Stimulated activated CD8-positive, alpha-beta memory T cell treated with anti-CD3 and anti-CD28 coated beads, Interleukin-12 subunit alpha, Interleukin-12 subunit beta, amount 100 ng/mL, for 4 hours (primary cell): ENCODE measurements at regions not wholly inside any gene's neighbourhood (a gene's known extent, or its start where the extent isn't known, plus 50 kb on each side); places are given as distances from the start of the nearest gene placed in this dataset.

Experiments
- DNase-seq: peaks from one replicate; pipeline ENCODE4 v3.0.0-alpha.2; 2020; ENCODE audit warnings: low read depth

GRCh38 chr12:66915306-66915904 lies 236.5 kb upstream of the GRIP1 start:
- no peak for DNase-seq

- no peak for DNase-seq
These were observed 237.3 kb upstream of the GRIP1 start for GRCh38 chr12:66916189-66916588.

GRCh38 chr12:66919466-66919865 lies 240.6 kb upstream of the GRIP1 start:
- DNase-seq: no peak

- DNase-seq: no peak
These were observed 241.3 kb upstream of the GRIP1 start for GRCh38 chr12:66920205-66920604.

- no peak for DNase-seq
These were observed 242.3 kb upstream of the GRIP1 start for GRCh38 chr12:66921151-66921550.

GRCh38 chr12:66925083-66925482 lies 246.2 kb upstream of the GRIP1 start:
- DNase-seq: no peak

GRCh38 chr12:66929121-66929520 lies 250.2 kb upstream of the GRIP1 start:
- DNase-seq: no peak

- no peak for DNase-seq
These were observed 252.2 kb upstream of the GRIP1 start for GRCh38 chr12:66931091-66931490.

- DNase-seq: no peak
These were observed 253.2 kb upstream of the GRIP1 start for GRCh38 chr12:66932126-66932525.

- no peak for DNase-seq
These were observed 255.6 kb upstream of the GRIP1 start for GRCh38 chr12:66934302-66935062.

GRCh38 chr12:66941150-66941549 lies 262.3 kb upstream of the GRIP1 start:
- DNase-seq: no peak

- DNase-seq: no peak
These were observed 264.0 kb upstream of the GRIP1 start for GRCh38 chr12:66942741-66943465.

- DNase-seq: no peak
These were observed 265.5 kb upstream of the GRIP1 start for GRCh38 chr12:66944365-66944764.

GRCh38 chr12:66945189-66945817 lies 266.4 kb upstream of the GRIP1 start:
- DNase-seq: no peak

GRCh38 chr12:66947119-66947518 lies 268.2 kb upstream of the GRIP1 start:
- DNase-seq: no peak

- no peak for DNase-seq
These were observed 273.8 kb upstream of the GRIP1 start for GRCh38 chr12:66952668-66953067.

- no peak for DNase-seq
These were observed 277.4 kb upstream of the GRIP1 start for GRCh38 chr12:66956300-66956699.

GRCh38 chr12:66959276-66959675 lies 280.4 kb upstream of the GRIP1 start:
- no peak for DNase-seq

- no peak for DNase-seq
These were observed 281.1 kb upstream of the GRIP1 start for GRCh38 chr12:66960006-66960405.

GRCh38 chr12:66960704-66961690 lies 282.1 kb upstream of the GRIP1 start:
- no peak for DNase-seq

- no peak for DNase-seq
These were observed 283.4 kb upstream of the GRIP1 start for GRCh38 chr12:66962290-66962689.

- no peak for DNase-seq
These were observed 285.0 kb upstream of the GRIP1 start for GRCh38 chr12:66963901-66964300.
